ENCODE measurements at regions not wholly inside any gene's neighbourhood (a gene's known extent, or its start where the extent isn't known, plus 50 kb on each side); places are given as distances from the start of the nearest gene placed in this dataset.

- TF ChIP-seq CTCF (conservative IDR thresholded peaks at IDR 0.05; ENCODE audit: low read depth, low read length) (no peak), EZH2 (IDR thresholded peaks at IDR 0.05; ENCODE audit: borderline replicate concordance, low read depth, low read length, poor library complexity, severe bottlenecking) (no peak)
These were observed 87.6 kb upstream of the IL33 start for GRCh38 chr9:6128030-6128429.

Data from A673 (cell line).